HG02798 (cell line): ENCODE measurements at regions not wholly inside any gene's neighbourhood (a gene's known extent, or its start where the extent isn't known, plus 50 kb on each side); places are given as distances from the start of the nearest gene placed in this dataset.

Experiments
- ATAC-seq: cut with Tn5 transposase; IDR thresholded peaks from one replicate; pipeline ENCODE4 v1.9.1; 2021; ENCODE audit warnings: mild to moderate bottlenecking; ENCODE audit not compliant: unreplicated experiment, poor library complexity

GRCh38 chr1:162927421-162927820, 66.4 kb upstream of the CCDC190 start:
- ATAC-seq, result no peak

- ATAC-seq, result no peak
These were observed 65.9 kb upstream of the CCDC190 start for GRCh38 chr1:162926906-162927305.

GRCh38 chr1:162924179-162924578, 63.2 kb upstream of the CCDC190 start:
- no peak for ATAC-seq

- no peak for ATAC-seq
These were observed 61.2 kb upstream of the CCDC190 start for GRCh38 chr1:162922201-162922600.

- no peak for ATAC-seq
These were observed 60.3 kb upstream of the CCDC190 start for GRCh38 chr1:162921311-162921710.

- ATAC-seq, result no peak
These were observed 58.1 kb upstream of the CCDC190 start for GRCh38 chr1:162919034-162919433.

GRCh38 chr1:162918151-162918754, 57.3 kb upstream of the CCDC190 start:
- ATAC-seq, result no peak

- ATAC-seq, result no peak
These were observed 56.0 kb upstream of the CCDC190 start for GRCh38 chr1:162916821-162917613.

GRCh38 chr1:162916407-162916806, 55.4 kb upstream of the CCDC190 start:
- no peak for ATAC-seq

- ATAC-seq, result no peak
These were observed 53.6 kb upstream of the CCDC190 start for GRCh38 chr1:162914601-162915000.

- ATAC-seq, result no peak
These were observed 52.4 kb upstream of the CCDC190 start for GRCh38 chr1:162913345-162913744.

GRCh38 chr1:162912061-162912667, 51.2 kb upstream of the CCDC190 start:
- no peak for ATAC-seq
